Loucy (cell line): ENCODE measurements at regions not wholly inside any gene's neighbourhood (a gene's known extent, or its start where the extent isn't known, plus 50 kb on each side); places are given as distances from the start of the nearest gene placed in this dataset.

Source experiments
- H2AFZ ChIP-seq: fragments of 200-600 bp; sonication (generic); 2 replicates; pipeline ENCODE4 v1.6.0; 2016; ENCODE audit warnings: antibody characterized with exemption, mild to moderate bottlenecking, low read length, moderate library complexity
- H3F3A ChIP-seq: fragments of 200-600 bp; 2 replicates; pipeline ENCODE4 v1.6.0; 2016; ENCODE audit warnings: antibody characterized with exemption, low read depth, mild to moderate bottlenecking
- H3K27me3 ChIP-seq: fragments of 200-600 bp; sonication (generic); 2 replicates; pipeline ENCODE4 v1.6.1; 2014; ENCODE audit warnings: low read length, mild to moderate bottlenecking; ENCODE audit not compliant: insufficient read depth, poor library complexity, severe bottlenecking
- H3K36me3 ChIP-seq: fragments of 200-600 bp; sonication (generic); 2 replicates; pipeline ENCODE4 v1.6.1; 2016; ENCODE audit warnings: low read length; ENCODE audit not compliant: insufficient read depth
- H3K4me1 ChIP-seq: fragments of 200-600 bp; sonication (generic); 2 replicates; pipeline ENCODE4 v1.5.1; 2014; ENCODE audit warnings: low read length, mild to moderate bottlenecking; ENCODE audit not compliant: insufficient read depth, poor library complexity, severe bottlenecking
- H3K4me2 ChIP-seq: fragments of 200-600 bp; sonication (generic); 2 replicates; pipeline ENCODE4 v1.6.0; 2014; ENCODE audit warnings: antibody characterized with exemption, low read length, low read depth, mild to moderate bottlenecking; ENCODE audit not compliant: poor library complexity, severe bottlenecking
- H3K4me3 ChIP-seq: fragments of 200-600 bp; sonication (generic); 2 replicates; pipeline ENCODE4 v1.5.1; 2014; ENCODE audit warnings: low read length, mild to moderate bottlenecking, mixed read lengths; ENCODE audit not compliant: poor library complexity, severe bottlenecking
- H3K79me2 ChIP-seq: fragments of 200-600 bp; sonication (generic); 2 replicates; pipeline ENCODE4 v1.6.1; 2014; ENCODE audit warnings: low read length; ENCODE audit not compliant: insufficient read depth
- H3K9ac ChIP-seq: fragments of 200-600 bp; sonication (generic); 2 replicates; pipeline ENCODE4 v1.6.0; 2014; ENCODE audit warnings: mild to moderate bottlenecking, low read depth, low read length, moderate library complexity; ENCODE audit not compliant: poor library complexity, severe bottlenecking
- H3K9me2 ChIP-seq: fragments of 200-600 bp; sonication (generic); replicated peaks from 2 replicates; pipeline ENCODE4 v1.6.1; 2016; ENCODE audit warnings: low read depth, low read length, mixed read lengths
- H3K9me3 ChIP-seq: fragments of 200-600 bp; sonication (generic); 2 replicates; pipeline ENCODE4 v1.6.1; 2014; ENCODE audit warnings: mild to moderate bottlenecking, antibody characterized with exemption, low read length, low read depth; ENCODE audit not compliant: insufficient read depth
- H4K20me1 ChIP-seq: fragments of 200-600 bp; sonication (generic); 2 replicates; pipeline ENCODE4 v1.6.0; 2014; ENCODE audit warnings: antibody characterized with exemption, low read length, mild to moderate bottlenecking; ENCODE audit not compliant: insufficient read depth, poor library complexity, severe bottlenecking
- CTCF ChIP-seq: fragments of 200-600 bp; sonication (generic); conservative IDR thresholded peaks from 2 replicates; pipeline ENCODE4 v1.5.1; 2014; ENCODE audit warnings: mild to moderate bottlenecking, antibody characterized with exemption, low read length
- EZH2phosphoT487 ChIP-seq: fragments of 200-600 bp; IDR thresholded peaks from 2 replicates; pipeline ENCODE4 v1.6.1; 2018; ENCODE audit warnings: antibody characterized with exemption, mild to moderate bottlenecking, moderate library complexity, borderline replicate concordance

- peak overlapping the region; percentile 29 for H3K4me2 ChIP-seq
- H3K9me3 ChIP-seq, result no peaks in the 10 kb centered on the region
- no peaks in the 10 kb centered on the region for H3K9me2 ChIP-seq
- H3K9ac ChIP-seq, result no peak overlapping the region
- H3K79me2 ChIP-seq, result no peaks in the 10 kb centered on the region
- no peaks in the 10 kb centered on the region for H3K27me3 ChIP-seq
- no peak overlapping the region for H2AFZ ChIP-seq
- no peaks in the 10 kb centered on the region for H3F3A ChIP-seq
- H3K4me1 ChIP-seq, result peaks cover 11% of the 10 kb centered on the region
- H3K4me3 ChIP-seq, result no peak overlapping the region
- no peaks in the 10 kb centered on the region for H3K36me3 ChIP-seq
- H4K20me1 ChIP-seq, result no peaks in the 10 kb centered on the region
- TF ChIP-seq CTCF (no peak), EZH2phosphoT487 (no peak)
Measured at GRCh38 chr6:4364711-4365110, 229.3 kb upstream of the ECI2 start.

- Histone ChIP-seq H2AFZ (no peak overlapping the region), H3K36me3 (no peaks in the 10 kb centered on the region), H3K9me3 (no peaks in the 10 kb centered on the region), H3K9me2 (no peaks in the 10 kb centered on the region), H3K4me1 (peaks cover 11% of the 10 kb centered on the region), H3K4me3 (no peak overlapping the region), H3K9ac (no peak overlapping the region), H3K4me2 (peak overlapping the region; percentile 29), H4K20me1 (no peaks in the 10 kb centered on the region), H3K79me2 (no peaks in the 10 kb centered on the region), H3F3A (no peaks in the 10 kb centered on the region), H3K27me3 (no peaks in the 10 kb centered on the region)
- TF ChIP-seq EZH2phosphoT487, result no peak
- no peak for TF ChIP-seq CTCF
Measured at GRCh38 chr6:4364172-4364571, 228.8 kb upstream of the ECI2 start.

- Histone ChIP-seq H2AFZ (no peak overlapping the region), H3K27me3 (no peaks in the 10 kb centered on the region), H3K36me3 (no peaks in the 10 kb centered on the region), H3K9ac (no peak overlapping the region), H3K4me3 (no peak overlapping the region), H3K4me2 (peak overlapping the region; percentile 29), H3K4me1 (peaks cover 11% of the 10 kb centered on the region), H4K20me1 (no peaks in the 10 kb centered on the region), H3K9me3 (no peaks in the 10 kb centered on the region), H3F3A (no peaks in the 10 kb centered on the region), H3K79me2 (no peaks in the 10 kb centered on the region), H3K9me2 (no peaks in the 10 kb centered on the region)
- TF ChIP-seq CTCF (no peak), EZH2phosphoT487 (no peak)
Measured at GRCh38 chr6:4363656-4364055, 228.3 kb upstream of the ECI2 start.
